Mesothelial cell of epicardium (in vitro differentiated cells): ENCODE measurements at regions not wholly inside any gene's neighbourhood (a gene's known extent, or its start where the extent isn't known, plus 50 kb on each side); places are given as distances from the start of the nearest gene placed in this dataset.

ENCODE experiments used
- DNase-seq, 2 experiments: peaks; one replicate each; pipeline ENCODE4 v3.0.0; 2021; ENCODE audit warnings: low spot score in 2 of 2; ENCODE audit not compliant: unreplicated experiment in 2 of 2
- H3K27ac Mint-ChIP-seq: 2 replicates; pipeline ENCODE4 v1.8.0; 2021; ENCODE audit warnings: mixed read lengths
- H3K27me3 Mint-ChIP-seq: 2 replicates; pipeline ENCODE4 v1.8.0; 2021; ENCODE audit warnings: low read depth, mixed read lengths
- H3K36me3 Mint-ChIP-seq: 2 replicates; pipeline ENCODE4 v1.8.0; 2021; ENCODE audit warnings: mixed read lengths
- H3K4me1 Mint-ChIP-seq: 2 replicates; pipeline ENCODE4 v1.8.0; 2021; ENCODE audit warnings: mixed read lengths
- H3K4me3 Mint-ChIP-seq: 2 replicates; pipeline ENCODE4 v1.8.0; 2021; ENCODE audit warnings: mild to moderate bottlenecking, moderate library complexity, mixed read lengths
- H3K9me3 Mint-ChIP-seq: 2 replicates; pipeline ENCODE4 v1.8.0; 2021; ENCODE audit warnings: mixed read lengths
- TF ChIP-seq, protein P1 (sequence below): fragments of 200-600 bp; sonication (generic); IDR thresholded peaks from one replicate; pipeline ENCODE4 v1.5.0; 2021; ENCODE audit warnings: antibody characterized with exemption; ENCODE audit not compliant: unreplicated experiment

DNA sequence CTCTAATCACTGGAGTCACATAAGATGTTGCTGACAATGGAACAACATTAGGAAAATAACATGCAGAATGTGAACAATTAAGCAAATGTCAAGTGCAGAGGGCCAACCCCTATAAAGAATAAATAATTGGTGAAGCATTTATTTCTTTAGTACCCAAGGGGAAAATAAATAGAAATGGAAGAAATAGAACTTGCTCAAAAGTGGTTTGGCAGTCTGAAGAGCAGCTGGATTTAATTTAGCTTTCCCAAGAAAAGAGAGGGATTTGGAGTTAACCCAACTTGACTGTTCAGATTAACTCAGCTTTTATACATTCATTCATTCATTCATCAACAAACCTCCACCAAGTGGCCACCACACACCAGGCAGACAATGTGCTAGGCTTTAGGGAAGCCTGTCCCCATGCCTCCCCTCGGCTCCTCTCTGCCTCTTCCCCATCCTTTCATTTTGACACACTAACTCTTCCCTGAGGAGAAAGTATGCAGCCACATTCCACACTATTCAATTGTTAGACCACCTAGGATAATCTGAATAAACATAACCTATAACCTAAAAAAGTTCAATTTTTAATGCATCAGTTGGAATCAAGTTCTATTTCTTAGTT, 295.5 kb downstream of the AHR start:
- no peak overlapping the region for H3K4me3 Mint-ChIP-seq
- DNase-seq: no peak
- H3K27me3 Mint-ChIP-seq: peaks cover 3% of the 10 kb centered on the region
- no peaks in the 10 kb centered on the region for H3K9me3 Mint-ChIP-seq
- TF ChIP-seq, protein P1, sequence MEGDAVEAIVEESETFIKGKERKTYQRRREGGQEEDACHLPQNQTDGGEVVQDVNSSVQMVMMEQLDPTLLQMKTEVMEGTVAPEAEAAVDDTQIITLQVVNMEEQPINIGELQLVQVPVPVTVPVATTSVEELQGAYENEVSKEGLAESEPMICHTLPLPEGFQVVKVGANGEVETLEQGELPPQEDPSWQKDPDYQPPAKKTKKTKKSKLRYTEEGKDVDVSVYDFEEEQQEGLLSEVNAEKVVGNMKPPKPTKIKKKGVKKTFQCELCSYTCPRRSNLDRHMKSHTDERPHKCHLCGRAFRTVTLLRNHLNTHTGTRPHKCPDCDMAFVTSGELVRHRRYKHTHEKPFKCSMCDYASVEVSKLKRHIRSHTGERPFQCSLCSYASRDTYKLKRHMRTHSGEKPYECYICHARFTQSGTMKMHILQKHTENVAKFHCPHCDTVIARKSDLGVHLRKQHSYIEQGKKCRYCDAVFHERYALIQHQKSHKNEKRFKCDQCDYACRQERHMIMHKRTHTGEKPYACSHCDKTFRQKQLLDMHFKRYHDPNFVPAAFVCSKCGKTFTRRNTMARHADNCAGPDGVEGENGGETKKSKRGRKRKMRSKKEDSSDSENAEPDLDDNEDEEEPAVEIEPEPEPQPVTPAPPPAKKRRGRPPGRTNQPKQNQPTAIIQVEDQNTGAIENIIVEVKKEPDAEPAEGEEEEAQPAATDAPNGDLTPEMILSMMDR: no peak
- H3K4me1 Mint-ChIP-seq: peaks cover 12% of the 10 kb centered on the region
- H3K27ac Mint-ChIP-seq: no peak overlapping the region
- no peaks in the 10 kb centered on the region for H3K36me3 Mint-ChIP-seq

DNA sequence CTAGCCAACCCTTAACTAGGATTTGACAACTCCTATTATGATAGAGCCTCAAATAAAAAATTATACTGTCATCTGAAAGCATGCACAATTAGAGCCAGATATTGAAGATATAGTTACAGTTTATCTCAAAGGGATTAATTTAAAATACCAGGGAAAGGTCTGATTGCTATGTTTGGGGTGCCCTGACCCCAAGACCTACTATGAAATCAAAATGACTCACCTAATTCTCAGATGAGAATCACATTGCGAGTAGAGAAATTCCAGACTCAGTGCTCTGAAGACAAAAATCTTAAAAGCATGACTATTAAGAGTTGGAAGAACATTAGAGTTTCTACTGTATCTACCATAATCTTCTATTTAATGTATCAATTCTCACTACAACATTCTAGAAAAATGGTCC, 297.1 kb downstream of the AHR start:
- no peak for DNase-seq
- no peaks in the 10 kb centered on the region for H3K9me3 Mint-ChIP-seq
- no peak overlapping the region for H3K4me3 Mint-ChIP-seq
- TF ChIP-seq, protein P1: no peak
- H3K27ac Mint-ChIP-seq: no peak overlapping the region
- H3K4me1 Mint-ChIP-seq: peaks cover 7% of the 10 kb centered on the region
- no peaks in the 10 kb centered on the region for H3K36me3 Mint-ChIP-seq
- H3K27me3 Mint-ChIP-seq: peaks cover 3% of the 10 kb centered on the region

GRCh38 chr7:17598305-17598704, 299.9 kb downstream of the AHR start:
- H3K27me3 Mint-ChIP-seq: peaks cover 3% of the 10 kb centered on the region
- no peaks in the 10 kb centered on the region for H3K36me3 Mint-ChIP-seq
- peaks cover 3% of the 10 kb centered on the region for H3K4me1 Mint-ChIP-seq
- H3K9me3 Mint-ChIP-seq: peaks cover 2% of the 10 kb centered on the region
- no peak overlapping the region for H3K4me3 Mint-ChIP-seq
- DNase-seq: no peak
- TF ChIP-seq, protein P1: no peak
- H3K27ac Mint-ChIP-seq: no peak overlapping the region

GRCh38 chr7:17598846-17599245, 300.4 kb downstream of the AHR start:
- TF ChIP-seq, protein P1: no peak
- DNase-seq: no peak
- H3K4me1 Mint-ChIP-seq: peaks cover 3% of the 10 kb centered on the region
- peaks cover 4% of the 10 kb centered on the region for H3K36me3 Mint-ChIP-seq
- H3K27me3 Mint-ChIP-seq: peaks cover 3% of the 10 kb centered on the region
- no peak overlapping the region for H3K4me3 Mint-ChIP-seq
- H3K9me3 Mint-ChIP-seq: peaks cover 7% of the 10 kb centered on the region
- no peak overlapping the region for H3K27ac Mint-ChIP-seq

- Mint-ChIP-seq H3K27ac (no peak overlapping the region), H3K4me1 (no peaks in the 10 kb centered on the region), H3K27me3 (peaks cover 3% of the 10 kb centered on the region), H3K4me3 (no peak overlapping the region), H3K9me3 (peaks cover 16% of the 10 kb centered on the region), H3K36me3 (peaks cover 4% of the 10 kb centered on the region)
- TF ChIP-seq, protein P1: no peak
- DNase-seq: no peak
These were observed 301.4 kb downstream of the AHR start for GRCh38 chr7:17599733-17600339.

- H3K27ac Mint-ChIP-seq: no peak overlapping the region
- TF ChIP-seq, protein P1: no peak
- H3K9me3 Mint-ChIP-seq: peaks cover 21% of the 10 kb centered on the region
- peaks cover 4% of the 10 kb centered on the region for H3K36me3 Mint-ChIP-seq
- no peak overlapping the region for H3K4me3 Mint-ChIP-seq
- DNase-seq: no peak
- peaks cover 3% of the 10 kb centered on the region for H3K27me3 Mint-ChIP-seq
- no peaks in the 10 kb centered on the region for H3K4me1 Mint-ChIP-seq
These were observed 301.9 kb downstream of the AHR start for GRCh38 chr7:17600340-17600752.
